HepG2 (cell line): ENCODE measurements at regions not wholly inside any gene's neighbourhood (a gene's known extent, or its start where the extent isn't known, plus 50 kb on each side); places are given as distances from the start of the nearest gene placed in this dataset.

Source experiments
- ATAC-seq: fragments of 200-7000 bp; cut with Tn5 transposase; 3 replicates; pipeline ENCODE4 v1.9.1; 2020; ENCODE audit warnings: mild to moderate bottlenecking, moderate library complexity
- BruUV-seq: library from RNA; stranded (reverse); fragments of 400-500 nt; replicated peaks from 2 replicates; lab custom pipeline; 2021; lab: Mats Ljungman, UMichigan
- CTCF ChIA-PET: fragments of 300-600 bp; formaldehyde crosslinking; extraction: SDS; loops from one replicate; lab custom pipeline; 2021; ENCODE audit warnings: low total read pairs, inconsistent platforms, low intra/inter-chr PET ratio; lab: Yijun Ruan, JAX
- POLR2A ChIA-PET: fragments of 350-600 bp; sonication (Branson Sonifier 250); formaldehyde crosslinking; loops from one replicate; lab custom pipeline; 2020; ENCODE audit warnings: antibody characterized with exemption, inconsistent platforms; lab: Yijun Ruan, JAX
- DNase-seq: peaks from one replicate; pipeline ENCODE4 v3.0.0-alpha.2; 2015; ENCODE audit warnings: low spot score
- FAIRE-seq: peaks from 3 replicates; lab custom pipeline; 2011; peaks lifted over from hg19 to GRCh38; lab: Jason Lieb, UNC
- H2AFZ ChIP-seq: one replicate; pipeline ENCODE4 v1.6.1; 2011; ENCODE audit warnings: low read length, inconsistent platforms
- H3K27ac ChIP-seq: fragments of 300-600 bp; 3 replicates; pipeline ENCODE4 v1.8.0; 2011; ENCODE audit warnings: mixed run types, mild to moderate bottlenecking, mixed read lengths, low read length, inconsistent platforms; ENCODE audit not compliant: insufficient read depth; ENCODE audit errors: extremely low read length
- H3K27me3 ChIP-seq, 2 experiments: fragments of 200-600 bp in 1 of 2; 2 replicates in 1 of 2; 3 replicates in 1 of 2; pipeline versions ENCODE4 v1.6.0 to v1.8.0; 2011; ENCODE audit warnings: low read length in 2 of 2, mild to moderate bottlenecking in 2 of 2, moderate library complexity in 2 of 2, inconsistent platforms in 1 of 2; ENCODE audit not compliant: insufficient read depth in 2 of 2, control insufficient read depth in 1 of 2
- H3K36me3 ChIP-seq, 2 experiments: fragments of 200-600 bp in 1 of 2; replicated peaks in 1 of 2; 2 replicates in 1 of 2; 3 replicates in 1 of 2; pipeline versions ENCODE4 v1.5.1 to v1.8.0; 2011; ENCODE audit warnings: low read length in 2 of 2, inconsistent platforms in 1 of 2; ENCODE audit not compliant: insufficient read depth in 2 of 2, control insufficient read depth in 1 of 2
- H3K4me1 ChIP-seq: 2 replicates; pipeline ENCODE4 v1.5.1; 2012; ENCODE audit warnings: low read length, inconsistent platforms; ENCODE audit not compliant: insufficient read depth
- H3K4me2 ChIP-seq: 2 replicates; pipeline ENCODE4 v1.6.0; 2011; ENCODE audit warnings: low read depth, low read length, inconsistent platforms
- H3K4me3 ChIP-seq, 3 experiments: fragments of 200-600 bp in 1 of 3; sonication (generic), shearing (Covaris generic) in 1 of 3; replicated peaks in 1 of 3; 2 replicates each; pipeline ENCODE4 v1.5.1; 2011 to 2016; ENCODE audit warnings: low read length in 3 of 3, inconsistent platforms in 2 of 3, low read depth in 2 of 3, mild to moderate bottlenecking in 2 of 3, control low read depth in 1 of 3, mixed read lengths in 1 of 3; ENCODE audit not compliant: insufficient read depth in 1 of 3
- H3K79me2 ChIP-seq: one replicate; pipeline ENCODE4 v1.6.1; 2011; ENCODE audit warnings: low read length, inconsistent platforms; ENCODE audit not compliant: insufficient read depth
- H3K9ac ChIP-seq: 2 replicates; pipeline ENCODE4 v1.6.0; 2011; ENCODE audit warnings: mild to moderate bottlenecking, low read depth, low read length, inconsistent platforms; ENCODE audit not compliant: insufficient read depth
- H3K9me3 ChIP-seq: 2 replicates; pipeline ENCODE4 v1.5.1; 2012; ENCODE audit warnings: mild to moderate bottlenecking, low read length
- H4K20me1 ChIP-seq: 2 replicates; pipeline ENCODE4 v1.6.0; 2011; ENCODE audit warnings: inconsistent platforms, mild to moderate bottlenecking, low read length, moderate library complexity; ENCODE audit not compliant: insufficient read depth
- CBFB ChIP-seq: sonication (generic); formaldehyde crosslinking; IDR thresholded peaks from 2 replicates; pipeline ENCODE4 v1.4.0; 2020; ENCODE audit warnings: missing genetic modification reagents
- DNMT1 ChIP-seq: sonication (generic); formaldehyde crosslinking; IDR thresholded peaks from 2 replicates; pipeline ENCODE4 v1.5.1; 2020; ENCODE audit warnings: mild to moderate bottlenecking, missing genetic modification reagents
- PRPF4 ChIP-seq: fragments of 200-400 bp; formaldehyde crosslinking; IDR thresholded peaks from 2 replicates; pipeline ENCODE4 v1.6.1; 2016; ENCODE audit warnings: low read length, low read depth; ENCODE audit not compliant: poor library complexity, severe bottlenecking
- RELA ChIP-seq: sonication (generic); formaldehyde crosslinking; IDR thresholded peaks from 2 replicates; pipeline ENCODE4 v1.4.0; 2020; ENCODE audit warnings: missing genetic modification reagents
- WGBS: methylation state at CpG from one replicate; pipeline ENCODE4 v1.1.6; 2017; ENCODE audit warnings: low lambda C conversion rate; 5-methylcytosine and 5-hydroxymethylcytosine counted together
- in situ Hi-C: cut with HindIII; loops from 2 replicates; pipeline ENCODE4 v1.10.0; 2017; ENCODE audit warnings: low pct_unique_long_range_greater_than_20kb; ENCODE audit not compliant: extremely low pct_ligation_motif_present
- intact Hi-C: fragments of 100-400 bp; cut with micrococcal nuclease; formaldehyde crosslinking; loops from one replicate; pipeline ENCODE4 v1.10.0; 2022; ENCODE audit not compliant: unreplicated experiment

DNA sequence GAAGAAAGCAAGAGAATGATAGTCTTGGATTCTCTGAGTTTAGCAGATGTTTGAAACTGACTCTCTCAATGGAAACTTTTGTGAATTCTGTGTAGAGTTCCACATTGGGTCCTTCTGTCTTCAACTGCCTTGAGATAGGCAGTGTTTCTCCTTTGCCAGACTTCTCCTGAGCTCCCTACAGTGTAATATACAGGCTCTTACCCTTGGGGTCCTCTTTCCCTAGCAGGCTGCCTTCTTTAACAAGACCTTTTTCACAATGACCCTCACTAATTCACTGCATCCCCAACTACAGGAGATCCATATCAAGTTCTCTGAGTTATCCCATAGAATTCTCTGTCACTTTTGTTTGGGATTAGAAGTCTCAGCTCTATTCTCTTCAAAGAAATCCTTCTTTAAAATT, 513.0 kb downstream of the XIRP2 start:
- TF ChIP-seq CBFB (CRISPR knock-in tag) (no peak), PRPF4 (no peak), RELA (CRISPR knock-in tag) (no peak)
- in situ Hi-C loops = no loop called here
- no peak overlapping the region for H3K4me3 ChIP-seq
- H2AFZ ChIP-seq = no peak overlapping the region
- no peaks in the 10 kb centered on the region for H3K9me3 ChIP-seq
- POLR2A ChIA-PET = no interaction called here
- intact Hi-C loops = no loop called here
- no TSS peak for BruUV-seq
- no peak overlapping the region for H3K27ac ChIP-seq
- ATAC-seq (no peak), FAIRE-seq (no peak), DNase-seq (no peak)
- H3K4me2 ChIP-seq = no peak overlapping the region
- no peaks in the 10 kb centered on the region for H3K4me1 ChIP-seq
- H3K79me2 ChIP-seq = no peaks in the 10 kb centered on the region
- H3K27me3 ChIP-seq = no peaks in the 10 kb centered on the region
- H4K20me1 ChIP-seq = no peaks in the 10 kb centered on the region
- CTCF ChIA-PET = no interaction called here
- no peaks in the 10 kb centered on the region for H3K36me3 ChIP-seq
- no peak overlapping the region for H3K9ac ChIP-seq

DNA sequence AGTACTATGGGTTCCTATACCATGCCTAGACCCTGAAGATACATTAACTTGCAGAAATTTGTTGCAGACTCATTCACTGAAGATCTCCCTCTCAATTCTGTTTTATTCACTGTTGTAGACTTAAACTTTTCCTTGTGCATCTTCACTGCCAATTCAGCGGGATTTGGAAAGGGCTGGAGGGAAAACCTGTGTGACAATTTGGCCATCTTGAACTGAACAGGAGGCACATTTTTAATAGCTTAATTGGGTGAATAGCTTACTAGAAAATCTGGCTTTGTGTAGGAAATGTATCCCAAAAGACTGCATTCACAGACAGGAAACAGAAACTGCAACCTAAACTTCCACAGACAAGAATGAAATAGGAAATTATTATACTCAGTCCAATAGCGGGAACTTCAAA, 512.3 kb downstream of the XIRP2 start:
- intact Hi-C loops = no loop called here
- H3K27ac ChIP-seq = no peak overlapping the region
- H3K9me3 ChIP-seq = no peaks in the 10 kb centered on the region
- TF ChIP-seq DNMT1 (CRISPR knock-in tag) = no peak
- H2AFZ ChIP-seq = no peak overlapping the region
- no peaks in the 10 kb centered on the region for H4K20me1 ChIP-seq
- no peaks in the 10 kb centered on the region for H3K4me1 ChIP-seq
- 8% methylated on average over 2 of the region's 2 CpGs for WGBS
- in situ Hi-C loops = no loop called here
- ChIA-PET CTCF (no interaction called here), POLR2A (no interaction called here)
- ATAC-seq (no peak), FAIRE-seq (no peak), DNase-seq (no peak)
- no TSS peak for BruUV-seq
- no peaks in the 10 kb centered on the region for H3K27me3 ChIP-seq
- no peaks in the 10 kb centered on the region for H3K79me2 ChIP-seq
- no peak overlapping the region for H3K9ac ChIP-seq
- no peak overlapping the region for H3K4me3 ChIP-seq
- H3K4me2 ChIP-seq = no peak overlapping the region
- no peaks in the 10 kb centered on the region for H3K36me3 ChIP-seq
